H1 (cell line): ENCODE measurements at regions not wholly inside any gene's neighbourhood (a gene's known extent, or its start where the extent isn't known, plus 50 kb on each side); places are given as distances from the start of the nearest gene placed in this dataset.

ENCODE experiments used
- CTCF ChIA-PET: fragments of 300-600 bp; sonication (Branson Sonifier 250); formaldehyde crosslinking; loops from one replicate; lab custom pipeline; 2021; ENCODE audit not compliant: partially characterized antibody; lab: Charles Lee
- POLR2A ChIA-PET: fragments of 300-600 bp; sonication (Branson Sonifier 250); formaldehyde crosslinking; loops from one replicate; lab custom pipeline; 2021; ENCODE audit warnings: inconsistent platforms; ENCODE audit not compliant: partially characterized antibody; lab: Charles Lee
- DNase-seq, 2 experiments: peaks; one replicate each; pipeline versions ENCODE4 v3.0.0 to v3.0.0-alpha.2; 2010 to 2022; ENCODE audit warnings: low spot score in 2 of 2, low read depth in 1 of 2, mixed read lengths in 1 of 2
- FAIRE-seq: peaks from 2 replicates; lab custom pipeline; 2011; peaks lifted over from hg19 to GRCh38; lab: Jason Lieb, UNC
- H2AFZ ChIP-seq: 2 replicates; pipeline ENCODE4 v1.8.1; 2012; ENCODE audit warnings: low read length, inconsistent platforms
- H2AK5ac ChIP-seq: 2 replicates; pipeline ENCODE4 v1.6.1; 2013; ENCODE audit warnings: low read depth, low read length
- H2BK120ac ChIP-seq: replicated peaks from 2 replicates; pipeline ENCODE3; 2013; ENCODE audit warnings: low read depth, low read length, inconsistent platforms
- H2BK12ac ChIP-seq: 2 replicates; pipeline ENCODE4 v1.6.1; 2013; ENCODE audit warnings: low read depth, low read length
- H2BK15ac ChIP-seq: 2 replicates; pipeline ENCODE4 v1.6.1; 2013; ENCODE audit warnings: low read length
- H2BK20ac ChIP-seq: 2 replicates; pipeline ENCODE4 v1.6.1; 2013; ENCODE audit warnings: low read length
- H2BK5ac ChIP-seq: 2 replicates; pipeline ENCODE4 v1.6.1; 2013; ENCODE audit warnings: low read depth, low read length
- H3K14ac ChIP-seq: 2 replicates; pipeline ENCODE4 v1.6.1; 2013; ENCODE audit warnings: inconsistent platforms; ENCODE audit not compliant: insufficient read length
- H3K18ac ChIP-seq: 2 replicates; pipeline ENCODE4 v1.6.1; 2013; ENCODE audit warnings: low read length; ENCODE audit errors: extremely low read depth
- H3K23ac ChIP-seq: 2 replicates; pipeline ENCODE4 v1.6.1; 2013; ENCODE audit warnings: inconsistent platforms; ENCODE audit not compliant: insufficient read length
- H3K23me2 ChIP-seq: 2 replicates; pipeline ENCODE4 v1.6.1; 2013; ENCODE audit warnings: low read depth, low read length
- H3K27ac ChIP-seq: 2 replicates; pipeline ENCODE4 v1.6.1; 2011; ENCODE audit warnings: low read depth, low read length, inconsistent platforms
- H3K27me3 ChIP-seq, 4 experiments: replicated peaks in 1 of 4; 1 replicate in 1 of 4; 2 replicates in 3 of 4; pipeline versions ENCODE4 v1.6.1 to v1.8.1; 2011 to 2013; ENCODE audit warnings: low read length in 3 of 4, mild to moderate bottlenecking in 3 of 4, inconsistent platforms in 2 of 4, mixed read lengths in 2 of 4, moderate library complexity in 1 of 4; ENCODE audit not compliant: control insufficient read depth in 3 of 4, insufficient read depth in 3 of 4; ENCODE audit errors: extremely low read depth in 1 of 4
- H3K36me3 ChIP-seq, 4 experiments: 2 replicates each; pipeline versions ENCODE4 v1.6.1 to v1.8.1; 2011 to 2013; ENCODE audit warnings: mild to moderate bottlenecking in 4 of 4, low read length in 3 of 4, moderate library complexity in 2 of 4, control low read depth in 1 of 4, inconsistent platforms in 1 of 4; ENCODE audit not compliant: insufficient read depth in 4 of 4, control insufficient read depth in 2 of 4
- H3K4ac ChIP-seq: replicated peaks from 2 replicates; pipeline ENCODE3; 2013; ENCODE audit warnings: low read length, low read depth, mixed read lengths, inconsistent platforms; ENCODE audit not compliant: insufficient read length
- H3K4me1 ChIP-seq, 4 experiments: replicated peaks in 1 of 4; 1 replicate in 1 of 4; 2 replicates in 3 of 4; pipeline versions ENCODE4 v1.6.1 to v1.8.1; 2011 to 2013; ENCODE audit warnings: low read length in 3 of 4, inconsistent platforms in 2 of 4, mixed read lengths in 1 of 4; ENCODE audit not compliant: insufficient read depth in 4 of 4, control insufficient read depth in 3 of 4
- H3K4me2 ChIP-seq, 2 experiments: 2 replicates each; pipeline versions ENCODE4 v1.6.1 to v1.8.1; 2011 to 2013; ENCODE audit warnings: low read depth in 2 of 2, low read length in 2 of 2, control low read depth in 1 of 2, inconsistent platforms in 1 of 2, mild to moderate bottlenecking in 1 of 2; ENCODE audit not compliant: insufficient read depth in 1 of 2
- H3K4me3 ChIP-seq, 4 experiments: fragments of 200-600, 300-600 bp in 1 of 4; sonication (generic), shearing (Covaris generic), sonication (Bioruptor Twin) in 1 of 4; 2 replicates each; pipeline versions ENCODE4 v1.5.1 to v1.8.1; 2011 to 2016; ENCODE audit warnings: low read length in 4 of 4, low read depth in 3 of 4, control low read depth in 2 of 4, inconsistent platforms in 2 of 4, mild to moderate bottlenecking in 2 of 4, mixed read lengths in 1 of 4, moderate library complexity in 1 of 4; ENCODE audit not compliant: insufficient read depth in 2 of 4; ENCODE audit errors: extremely low read depth in 1 of 4
- H3K56ac ChIP-seq: replicated peaks from 2 replicates; pipeline ENCODE3; 2013; ENCODE audit warnings: low read depth, mild to moderate bottlenecking, mixed read lengths, low read length, inconsistent platforms; ENCODE audit not compliant: insufficient read length
- H3K79me1 ChIP-seq: 2 replicates; pipeline ENCODE4 v1.6.1; 2013; ENCODE audit warnings: low read depth, low read length, control low read depth
- H3K79me2 ChIP-seq, 2 experiments: 2 replicates each; pipeline versions ENCODE4 v1.6.1 to v1.8.1; 2012 to 2013; ENCODE audit warnings: low read length in 2 of 2, mild to moderate bottlenecking in 2 of 2, inconsistent platforms in 1 of 2; ENCODE audit not compliant: insufficient read depth in 2 of 2, control insufficient read depth in 1 of 2
- H3K9ac ChIP-seq, 4 experiments: replicated peaks in 1 of 4; 1 replicate in 1 of 4; 2 replicates in 3 of 4; pipeline versions ENCODE4 v1.6.1 to v1.8.1; 2011 to 2013; ENCODE audit warnings: low read depth in 3 of 4, low read length in 3 of 4, control low read depth in 2 of 4, mild to moderate bottlenecking in 2 of 4, moderate library complexity in 2 of 4, inconsistent platforms in 1 of 4; ENCODE audit errors: extremely low read depth in 1 of 4
- H3K9me3 ChIP-seq, 2 experiments: 2 replicates each; pipeline versions ENCODE4 v1.6.1 to v1.8.1; 2012 to 2013; ENCODE audit warnings: mild to moderate bottlenecking in 2 of 2, moderate library complexity in 2 of 2, control low read depth in 1 of 2, inconsistent platforms in 1 of 2, low read depth in 1 of 2, low read length in 1 of 2, mixed read lengths in 1 of 2; ENCODE audit not compliant: insufficient read depth in 2 of 2
- H4K20me1 ChIP-seq, 2 experiments: replicated peaks in 1 of 2; 2 replicates each; pipeline versions ENCODE3 to v1.8.1; 2011 to 2013; ENCODE audit warnings: inconsistent platforms in 2 of 2, low read length in 2 of 2, mild to moderate bottlenecking in 1 of 2; ENCODE audit not compliant: insufficient read depth in 2 of 2, control insufficient read depth in 1 of 2
- H4K5ac ChIP-seq: 2 replicates; pipeline ENCODE4 v1.6.1; 2013; ENCODE audit warnings: low read length, low read depth, mixed read lengths, inconsistent platforms; ENCODE audit not compliant: insufficient read length
- H4K8ac ChIP-seq: 2 replicates; pipeline ENCODE4 v1.8.0; 2013; ENCODE audit warnings: mild to moderate bottlenecking, moderate library complexity, low read length, inconsistent platforms; ENCODE audit not compliant: insufficient read depth; ENCODE audit errors: extremely low read depth
- H4K91ac ChIP-seq: replicated peaks from 2 replicates; pipeline ENCODE3; 2013; ENCODE audit warnings: low read length, mixed read lengths, inconsistent platforms; ENCODE audit not compliant: insufficient read length
- CBX5 ChIP-seq: fragments of 300-800, 300-1000 bp; sonication (generic); IDR thresholded peaks from 2 replicates; pipeline ENCODE4 v1.7.1; 2016; ENCODE audit warnings: antibody characterized with exemption, low read length, low read depth
- EP300 ChIP-seq, 2 experiments: IDR thresholded peaks; 1 replicate in 1 of 2; 2 replicates in 1 of 2; pipeline ENCODE4 v1.6.1; 2011 to 2012; ENCODE audit warnings: low read depth in 2 of 2, low read length in 2 of 2, mild to moderate bottlenecking in 2 of 2, borderline replicate concordance in 1 of 2, inconsistent platforms in 1 of 2, moderate library complexity in 1 of 2
- JUN ChIP-seq: IDR thresholded peaks from 2 replicates; pipeline ENCODE4 v1.6.1; 2011; ENCODE audit warnings: low read depth, mild to moderate bottlenecking, improper control_type of control experiment, low read length
- JUND ChIP-seq: IDR thresholded peaks from 2 replicates; pipeline ENCODE4 v1.6.1; 2011; ENCODE audit warnings: mild to moderate bottlenecking, improper control_type of control experiment, low read length
- KDM1A ChIP-seq: fragments of 200-600, 300-600 bp; sonication (generic); IDR thresholded peaks from 2 replicates; pipeline ENCODE4 v1.7.1; 2016; ENCODE audit warnings: mild to moderate bottlenecking, low read length, borderline replicate concordance
- KDM4A ChIP-seq: IDR thresholded peaks from one replicate; pipeline ENCODE4 v1.7.1; 2012; ENCODE audit warnings: low read depth, mild to moderate bottlenecking, moderate library complexity, low read length, inconsistent platforms; ENCODE audit not compliant: severe bottlenecking
- KDM5A ChIP-seq: fragments of 200-600 bp; IDR thresholded peaks from 2 replicates; pipeline ENCODE4 v1.7.1; 2012; ENCODE audit warnings: mild to moderate bottlenecking, low read length, inconsistent platforms, mixed read lengths
- NRF1 ChIP-seq: IDR thresholded peaks from 2 replicates; pipeline ENCODE4 v1.6.1; 2011; ENCODE audit warnings: mild to moderate bottlenecking, low read depth, low read length, improper control_type of control experiment
- POLR2A ChIP-seq, 2 experiments: IDR thresholded peaks; 1 replicate in 1 of 2; 2 replicates in 1 of 2; pipeline ENCODE4 v1.6.1; 2011; ENCODE audit warnings: low read depth in 2 of 2, low read length in 2 of 2, mild to moderate bottlenecking in 2 of 2; ENCODE audit errors: control extremely low read depth in 1 of 2
- RFX5 ChIP-seq: IDR thresholded peaks from 2 replicates; pipeline ENCODE4 v1.6.1; 2011; ENCODE audit warnings: low read depth, low read length, improper control_type of control experiment, borderline replicate concordance
- SP1 ChIP-seq: IDR thresholded peaks from 2 replicates; pipeline ENCODE4 v1.6.1; 2011; ENCODE audit warnings: low read depth, low read length
- SP2 ChIP-seq: IDR thresholded peaks from 2 replicates; pipeline ENCODE4 v1.6.1; 2012; ENCODE audit warnings: mild to moderate bottlenecking, low read length, inconsistent platforms
- SUZ12 ChIP-seq: fragments of 200-600 bp; sonication (generic); IDR thresholded peaks from 2 replicates; pipeline ENCODE4 v1.6.1; 2012; ENCODE audit warnings: mild to moderate bottlenecking, inconsistent platforms, low read length, moderate library complexity, mixed read lengths
- WGBS, 2 experiments: shearing (Covaris generic) in 1 of 2; methylation state at CpG; one replicate each; pipeline versions ENCODE4 v1.1.6 to v1.1.7; 2013 to 2015; ENCODE audit warnings: low lambda C conversion rate in 2 of 2, mixed read lengths in 2 of 2, inconsistent platforms in 1 of 2, low coverage in 1 of 2, missing lambda C conversion rate in 1 of 2; ENCODE audit not compliant: insufficient replicate concordance in 2 of 2, insufficient coverage in 1 of 2, insufficient read length in 1 of 2; ENCODE audit errors: extremely low coverage in 1 of 2, missing lambda C conversion rate in 1 of 2; 5-methylcytosine and 5-hydroxymethylcytosine counted together
- TF ChIP-seq, protein P1 (sequence below): IDR thresholded peaks from 2 replicates; pipeline ENCODE4 v1.6.1; 2011; ENCODE audit warnings: low read depth, mild to moderate bottlenecking, low read length; ENCODE audit not compliant: insufficient read depth
- TF ChIP-seq, protein P2 (sequence below): IDR thresholded peaks from 2 replicates; pipeline ENCODE4 v1.6.1; 2012; ENCODE audit warnings: inconsistent platforms

DNA sequence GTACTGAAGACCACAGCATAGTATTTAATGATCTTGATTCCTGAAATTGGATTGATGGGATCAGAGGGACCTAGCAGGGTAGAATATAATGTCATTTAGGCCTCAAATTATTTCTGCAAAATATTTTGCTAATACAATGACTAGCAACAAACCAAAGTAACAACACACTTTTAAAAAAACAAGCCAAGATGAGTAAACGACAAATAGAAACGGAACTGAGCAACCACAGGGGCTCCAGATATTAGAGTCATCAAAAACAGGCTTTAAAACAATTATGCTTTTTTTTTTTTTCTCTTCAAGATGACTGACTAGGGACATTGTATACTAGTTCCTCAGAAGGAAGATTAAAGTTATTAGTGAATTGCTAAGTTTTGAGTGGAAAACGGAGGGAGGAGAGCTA is 447.1 kb upstream of the MMADHC start:
- 90% methylated on average over 3 of the region's 3 CpGs; no CpG with 5 or more reads in 1 of the 2 experiments for WGBS, 2 experiments
- Histone ChIP-seq H3K9ac (no peak overlapping the region), H3K14ac (no peak overlapping the region), H4K8ac (no peak overlapping the region), H4K20me1 (no peaks in the 10 kb centered on the region), H2BK12ac (no peak overlapping the region), H3K4me2 (no peak overlapping the region), H3K79me1 (no peaks in the 10 kb centered on the region), H2BK15ac (no peak overlapping the region), H3K27ac (no peak overlapping the region), H2AK5ac (no peak overlapping the region), H4K91ac (no peak overlapping the region), H2BK20ac (no peak overlapping the region), H2AFZ (no peak overlapping the region), H3K23ac (no peak overlapping the region), H3K56ac (no peak overlapping the region), H3K4me1 (no peaks in the 10 kb centered on the region), H3K27me3 (no peaks in the 10 kb centered on the region), H2BK5ac (no peak overlapping the region), H2BK120ac (no peak overlapping the region), H3K23me2 (no peaks in the 10 kb centered on the region), H3K9me3 (no peaks in the 10 kb centered on the region), H4K5ac (no peak overlapping the region), H3K79me2 (no peaks in the 10 kb centered on the region), H3K4me3 (no peak overlapping the region), H3K4ac (no peak overlapping the region), H3K36me3 (no peaks in the 10 kb centered on the region), H3K18ac (no peak overlapping the region)
- CTCF ChIA-PET, result interaction anchor here (1.1 kb wide), 1 partner anchor 23 kb away, joined by 3 read pairs; no protein-coding TSS in a partner anchor
- FAIRE-seq (no peak), DNase-seq (no peak)
- POLR2A ChIA-PET, result no interaction called here
- no peak for TF ChIP-seq KDM4A
- TF ChIP-seq KDM1A, result no peak
- no peak for TF ChIP-seq SP1
- no peak for TF ChIP-seq RFX5
- no peak for TF ChIP-seq EP300 (IDR thresholded peaks at IDR 0.05; ENCODE audit: borderline replicate concordance in 1 of 2, low read depth in 2 of 2, low read length in 2 of 2)
- no peak for TF ChIP-seq KDM5A
- TF ChIP-seq, protein P1, sequence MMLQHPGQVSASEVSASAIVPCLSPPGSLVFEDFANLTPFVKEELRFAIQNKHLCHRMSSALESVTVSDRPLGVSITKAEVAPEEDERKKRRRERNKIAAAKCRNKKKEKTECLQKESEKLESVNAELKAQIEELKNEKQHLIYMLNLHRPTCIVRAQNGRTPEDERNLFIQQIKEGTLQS, result no peak
- TF ChIP-seq POLR2A (IDR thresholded peaks at IDR 0.05; ENCODE audit: control extremely low read depth in 1 of 2, low read depth in 2 of 2, low read length in 2 of 2), result no peak
- TF ChIP-seq, protein P2, sequence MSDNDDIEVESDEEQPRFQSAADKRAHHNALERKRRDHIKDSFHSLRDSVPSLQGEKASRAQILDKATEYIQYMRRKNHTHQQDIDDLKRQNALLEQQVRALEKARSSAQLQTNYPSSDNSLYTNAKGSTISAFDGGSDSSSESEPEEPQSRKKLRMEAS, result no peak
- no peak for TF ChIP-seq JUND
- TF ChIP-seq CBX5, result no peak
- no peak for TF ChIP-seq SUZ12
- TF ChIP-seq SP2, result no peak
- TF ChIP-seq NRF1, result no peak
- TF ChIP-seq JUN, result no peak
